Upper lobe of right lung (tissue), 1 donor: ENCODE measurements at regions not wholly inside any gene's neighbourhood (a gene's known extent, or its start where the extent isn't known, plus 50 kb on each side); places are given as distances from the start of the nearest gene placed in this dataset.

Source experiments
- ATAC-seq: fragments of 200-7000 bp; cut with Tn5 transposase; one replicate; pipeline ENCODE4 v1.9.1; 2020; ENCODE audit warnings: mild to moderate bottlenecking, moderate library complexity
- DNase-seq: peaks from one replicate; pipeline ENCODE4 v3.0.0-alpha.2; 2020
- H3K27ac ChIP-seq: fragments of 200-600 bp; one replicate; pipeline ENCODE4 v1.8.0; 2022
- H3K27me3 ChIP-seq: fragments of 200-600 bp; one replicate; pipeline ENCODE4 v1.8.0; 2022; ENCODE audit warnings: mild to moderate bottlenecking
- H3K36me3 ChIP-seq: fragments of 200-600 bp; one replicate; pipeline ENCODE4 v1.8.0; 2022
- H3K4me1 ChIP-seq: fragments of 200-600 bp; one replicate; pipeline ENCODE4 v1.8.0; 2022
- H3K4me3 ChIP-seq: fragments of 200-600 bp; one replicate; pipeline ENCODE4 v1.8.0; 2022; ENCODE audit warnings: mild to moderate bottlenecking
- H3K9me3 ChIP-seq: fragments of 200-600 bp; one replicate; pipeline ENCODE4 v1.8.0; 2022
- CTCF ChIP-seq: fragments of 200-600 bp; IDR thresholded peaks from one replicate; pipeline ENCODE4 v1.8.0; 2022; ENCODE audit warnings: antibody characterized with exemption
- intact Hi-C: fragments of 100-400 bp; cut with DNase I; formaldehyde crosslinking; loops from one replicate; pipeline ENCODE4 v1.11.0; 2022
- donor health status: DM: no; HTN: yes; CAD: no; lungs with severe emphysema.

DNA sequence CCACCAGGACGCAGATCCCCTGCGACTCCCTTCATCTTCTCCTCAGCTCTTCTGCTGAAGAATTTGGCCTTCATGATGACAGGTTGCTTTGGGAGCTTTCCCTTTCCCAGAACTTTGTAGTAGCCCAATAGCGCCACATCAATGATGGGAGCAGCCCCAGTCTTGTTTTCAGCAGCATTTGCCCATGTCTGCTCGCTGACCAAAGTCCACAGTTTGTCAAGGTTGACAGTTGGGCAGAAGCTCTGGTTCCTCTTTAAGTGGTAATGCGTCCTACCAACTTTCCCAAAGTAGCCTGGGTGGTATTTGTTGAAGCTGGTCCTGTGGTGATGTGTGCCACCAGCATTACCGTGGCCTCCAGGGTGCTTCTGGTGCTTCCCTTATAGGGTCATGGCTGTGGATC, 62.2 kb downstream of the GCNT4 start:
- no peaks in the 10 kb centered on the region for H3K9me3 ChIP-seq
- H3K27me3 ChIP-seq, result no peaks in the 10 kb centered on the region
- DNase-seq (no peak), ATAC-seq (no peak)
- intact Hi-C loops, result no loop called here
- no peak overlapping the region for H3K4me3 ChIP-seq
- no peak overlapping the region for H3K27ac ChIP-seq
- H3K4me1 ChIP-seq, result no peaks in the 10 kb centered on the region
- no peaks in the 10 kb centered on the region for H3K36me3 ChIP-seq
- TF ChIP-seq CTCF, result no peak

GRCh38 chr5:74988273-74988983, 63.9 kb downstream of the GCNT4 start:
- Histone ChIP-seq H3K4me3 (no peak overlapping the region), H3K27me3 (no peaks in the 10 kb centered on the region), H3K9me3 (no peaks in the 10 kb centered on the region), H3K4me1 (no peaks in the 10 kb centered on the region), H3K27ac (no peak overlapping the region), H3K36me3 (no peaks in the 10 kb centered on the region)
- DNase-seq, result no peak
- intact Hi-C loops, result no loop called here
- no peak for ATAC-seq
- no peak for TF ChIP-seq CTCF

DNA sequence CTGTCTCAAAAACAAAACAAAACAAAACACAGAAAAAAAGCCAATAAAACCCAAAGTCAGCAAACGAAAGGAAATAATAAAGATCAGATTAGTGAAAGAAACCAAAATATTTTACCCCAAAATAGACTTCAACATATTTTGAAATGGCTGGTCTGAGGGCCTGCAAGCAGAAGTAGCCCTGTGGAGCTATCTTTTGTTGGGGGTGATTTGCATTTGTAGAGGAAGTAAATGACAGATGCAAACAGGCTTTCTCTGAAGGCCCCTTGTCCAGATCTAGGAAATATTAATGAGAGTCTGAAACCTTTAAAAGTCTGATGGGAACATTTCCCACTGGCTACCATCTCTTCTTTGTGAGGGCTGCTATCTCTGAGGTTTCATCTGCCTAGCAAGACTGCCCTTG, 74.0 kb downstream of the GCNT4 start:
- no peak for TF ChIP-seq CTCF
- Histone ChIP-seq H3K36me3 (no peaks in the 10 kb centered on the region), H3K9me3 (no peaks in the 10 kb centered on the region), H3K27ac (no peak overlapping the region), H3K27me3 (no peaks in the 10 kb centered on the region), H3K4me3 (no peak overlapping the region), H3K4me1 (no peaks in the 10 kb centered on the region)
- no peak for ATAC-seq
- DNase-seq, result no peak
- intact Hi-C loops, result no loop called here

DNA sequence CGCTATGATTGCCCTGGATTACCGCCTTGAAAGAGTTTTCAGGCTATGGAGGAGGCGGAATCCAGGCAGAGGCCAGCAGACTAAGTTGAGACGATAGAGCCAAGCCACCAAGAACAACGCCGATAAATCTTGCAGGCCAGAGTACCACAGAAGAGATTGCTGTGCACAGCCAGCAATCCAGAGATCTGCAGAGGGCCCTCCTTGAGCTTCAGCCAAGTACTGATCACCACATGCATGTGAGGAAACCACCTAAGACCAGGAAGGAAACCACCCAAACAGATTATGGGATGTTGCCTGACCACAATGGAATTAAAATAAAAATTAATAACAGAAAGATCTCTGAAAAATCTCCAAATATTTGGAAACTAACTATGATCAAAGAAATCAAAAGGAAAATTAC, 74.9 kb downstream of the GCNT4 start:
- Histone ChIP-seq H3K27me3 (no peaks in the 10 kb centered on the region), H3K4me3 (no peak overlapping the region), H3K36me3 (no peaks in the 10 kb centered on the region), H3K4me1 (no peaks in the 10 kb centered on the region), H3K9me3 (no peaks in the 10 kb centered on the region), H3K27ac (no peak overlapping the region)
- DNase-seq, result no peak
- intact Hi-C loops, result no loop called here
- no peak for TF ChIP-seq CTCF
- ATAC-seq, result peak; percentile 17

DNA sequence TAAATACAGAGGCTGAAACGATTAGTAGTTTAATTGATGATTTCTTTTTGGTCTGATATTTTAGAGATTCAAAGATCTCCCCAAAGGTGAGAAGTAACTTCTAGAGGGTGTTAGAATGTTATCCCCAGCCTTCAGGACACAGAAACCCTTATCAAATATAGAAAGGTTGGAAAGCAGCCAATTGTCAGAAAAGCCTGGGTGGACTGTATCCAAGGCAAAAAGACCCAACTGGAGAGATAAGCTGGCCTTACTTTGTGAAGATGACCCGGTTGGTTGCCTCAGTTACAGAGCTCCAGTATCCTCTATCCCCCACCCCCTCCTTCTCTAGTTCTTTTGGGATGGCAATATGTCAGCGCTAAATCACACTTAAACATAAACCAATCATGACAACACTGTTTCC, 75.7 kb downstream of the GCNT4 start:
- Histone ChIP-seq H3K27me3 (no peaks in the 10 kb centered on the region), H3K4me3 (no peak overlapping the region), H3K27ac (no peak overlapping the region), H3K36me3 (no peaks in the 10 kb centered on the region), H3K4me1 (no peaks in the 10 kb centered on the region), H3K9me3 (no peaks in the 10 kb centered on the region)
- intact Hi-C loops, result no loop called here
- no peak for ATAC-seq
- TF ChIP-seq CTCF, result no peak
- DNase-seq, result no peak

DNA sequence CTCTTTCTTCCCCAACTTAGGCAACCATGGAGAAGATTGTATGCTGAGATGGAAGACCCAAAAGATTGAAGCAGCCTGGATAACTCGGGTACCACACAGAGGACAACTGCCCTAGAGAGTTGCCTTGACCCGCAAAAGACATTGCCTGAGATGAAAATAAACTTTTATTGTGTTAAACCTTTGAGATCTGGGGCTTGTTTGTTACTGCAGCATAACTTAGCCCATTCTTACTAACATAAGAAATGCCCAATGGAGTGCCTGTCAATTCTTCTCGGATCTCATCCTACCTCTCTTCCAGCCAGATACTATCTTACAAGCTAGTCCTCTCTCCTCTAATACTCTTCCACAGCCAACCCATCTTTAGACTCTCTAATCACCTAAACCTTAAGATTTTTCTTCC, 76.8 kb downstream of the GCNT4 start:
- Histone ChIP-seq H3K9me3 (no peaks in the 10 kb centered on the region), H3K4me3 (no peak overlapping the region), H3K27ac (no peak overlapping the region), H3K36me3 (no peaks in the 10 kb centered on the region), H3K27me3 (no peaks in the 10 kb centered on the region), H3K4me1 (no peaks in the 10 kb centered on the region)
- no peak for ATAC-seq
- DNase-seq, result no peak
- TF ChIP-seq CTCF, result no peak
- intact Hi-C loops, result no loop called here
